ENCODE measurements at regions not wholly inside any gene's neighbourhood (a gene's known extent, or its start where the extent isn't known, plus 50 kb on each side); places are given as distances from the start of the nearest gene placed in this dataset.

GRCh38 chr10:108633046-108633445 is 1290.3 kb downstream of the XPNPEP1 start:
- H4K20me1 ChIP-seq (ENCODE audit: insufficient read depth, low read length): no peaks in the 10 kb centered on the region
- H3K27ac ChIP-seq (ENCODE audit: low read depth, low read length, poor library complexity, severe bottlenecking): no peak overlapping the region
- TF ChIP-seq EZH2phosphoT487 (IDR thresholded peaks at IDR 0.05; ENCODE audit: borderline replicate concordance, low read depth, low read length): no peak
- TF ChIP-seq, protein P1, sequence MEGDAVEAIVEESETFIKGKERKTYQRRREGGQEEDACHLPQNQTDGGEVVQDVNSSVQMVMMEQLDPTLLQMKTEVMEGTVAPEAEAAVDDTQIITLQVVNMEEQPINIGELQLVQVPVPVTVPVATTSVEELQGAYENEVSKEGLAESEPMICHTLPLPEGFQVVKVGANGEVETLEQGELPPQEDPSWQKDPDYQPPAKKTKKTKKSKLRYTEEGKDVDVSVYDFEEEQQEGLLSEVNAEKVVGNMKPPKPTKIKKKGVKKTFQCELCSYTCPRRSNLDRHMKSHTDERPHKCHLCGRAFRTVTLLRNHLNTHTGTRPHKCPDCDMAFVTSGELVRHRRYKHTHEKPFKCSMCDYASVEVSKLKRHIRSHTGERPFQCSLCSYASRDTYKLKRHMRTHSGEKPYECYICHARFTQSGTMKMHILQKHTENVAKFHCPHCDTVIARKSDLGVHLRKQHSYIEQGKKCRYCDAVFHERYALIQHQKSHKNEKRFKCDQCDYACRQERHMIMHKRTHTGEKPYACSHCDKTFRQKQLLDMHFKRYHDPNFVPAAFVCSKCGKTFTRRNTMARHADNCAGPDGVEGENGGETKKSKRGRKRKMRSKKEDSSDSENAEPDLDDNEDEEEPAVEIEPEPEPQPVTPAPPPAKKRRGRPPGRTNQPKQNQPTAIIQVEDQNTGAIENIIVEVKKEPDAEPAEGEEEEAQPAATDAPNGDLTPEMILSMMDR (conservative IDR thresholded peaks at IDR 0.05; ENCODE audit: low read length): no peak
- intact Hi-C loops (cut with micrococcal nuclease; ENCODE audit: unreplicated experiment): no loop called here
- H3K4me2 ChIP-seq (ENCODE audit: low read length): no peak overlapping the region
- no peak overlapping the region for H2AFZ ChIP-seq (ENCODE audit: low read length)
- POLR2A ChIA-PET: no interaction called here
- no peaks in the 10 kb centered on the region for H3K9me3 ChIP-seq (ENCODE audit: low read length)
- no peak for DNase-seq (ENCODE audit: low spot score)
- H3K4me1 ChIP-seq (ENCODE audit: insufficient read depth, low read length, poor library complexity, severe bottlenecking): peaks cover 10% of the 10 kb centered on the region
- no peak overlapping the region for H3K4me3 ChIP-seq (ENCODE audit: low read depth, low read length, poor library complexity, severe bottlenecking)
- no TSS peak for BruUV-seq (replicated peaks)
- H3K36me3 ChIP-seq (ENCODE audit: insufficient read depth, low read length): no peaks in the 10 kb centered on the region
- no peaks in the 10 kb centered on the region for H3K79me2 ChIP-seq (ENCODE audit: insufficient read depth, low read depth, low read length)
- no peaks in the 10 kb centered on the region for H3K9me2 ChIP-seq (ENCODE audit: insufficient read depth, low read length)
- CTCF ChIA-PET (ENCODE audit: unreplicated experiment): no interaction called here

GRCh38 chr10:108632144-108632543 is 1291.2 kb downstream of the XPNPEP1 start:
- intact Hi-C loops (cut with micrococcal nuclease; ENCODE audit: unreplicated experiment): no loop called here
- POLR2A ChIA-PET: no interaction called here
- CTCF ChIA-PET (ENCODE audit: unreplicated experiment): no interaction called here
- no TSS peak for BruUV-seq (replicated peaks)
- no peaks in the 10 kb centered on the region for H3K9me2 ChIP-seq (ENCODE audit: insufficient read depth, low read length)
- no peak for TF ChIP-seq EZH2phosphoT487 (IDR thresholded peaks at IDR 0.05; ENCODE audit: borderline replicate concordance, low read depth, low read length)
- TF ChIP-seq, protein P1 (conservative IDR thresholded peaks at IDR 0.05; ENCODE audit: low read length): no peak
- H3K4me2 ChIP-seq (ENCODE audit: low read length): no peak overlapping the region
- peaks cover 10% of the 10 kb centered on the region for H3K4me1 ChIP-seq (ENCODE audit: insufficient read depth, low read length, poor library complexity, severe bottlenecking)
- no peaks in the 10 kb centered on the region for H3K79me2 ChIP-seq (ENCODE audit: insufficient read depth, low read depth, low read length)
- no peak for DNase-seq (ENCODE audit: low spot score)
- no peaks in the 10 kb centered on the region for H3K36me3 ChIP-seq (ENCODE audit: insufficient read depth, low read length)
- no peak overlapping the region for H2AFZ ChIP-seq (ENCODE audit: low read length)
- H3K27ac ChIP-seq (ENCODE audit: low read depth, low read length, poor library complexity, severe bottlenecking): no peak overlapping the region
- H3K4me3 ChIP-seq (ENCODE audit: low read depth, low read length, poor library complexity, severe bottlenecking): no peak overlapping the region
- no peaks in the 10 kb centered on the region for H3K9me3 ChIP-seq (ENCODE audit: low read length)
- H4K20me1 ChIP-seq (ENCODE audit: insufficient read depth, low read length): no peaks in the 10 kb centered on the region

- no peak overlapping the region for H3K4me3 ChIP-seq (ENCODE audit: low read depth, low read length, poor library complexity, severe bottlenecking)
- H3K27ac ChIP-seq (ENCODE audit: low read depth, low read length, poor library complexity, severe bottlenecking): no peak overlapping the region
- peaks cover 10% of the 10 kb centered on the region for H3K4me1 ChIP-seq (ENCODE audit: insufficient read depth, low read length, poor library complexity, severe bottlenecking)
- ChIA-PET CTCF (ENCODE audit: unreplicated experiment) (no interaction called here), POLR2A (no interaction called here)
- BruUV-seq (replicated peaks): no TSS peak
- H4K20me1 ChIP-seq (ENCODE audit: insufficient read depth, low read length): no peaks in the 10 kb centered on the region
- H3K36me3 ChIP-seq (ENCODE audit: insufficient read depth, low read length): no peaks in the 10 kb centered on the region
- TF ChIP-seq, protein P1 (conservative IDR thresholded peaks at IDR 0.05; ENCODE audit: low read length): no peak
- TF ChIP-seq EZH2phosphoT487 (IDR thresholded peaks at IDR 0.05; ENCODE audit: borderline replicate concordance, low read depth, low read length): no peak
- peak; percentile 47 for DNase-seq (ENCODE audit: low spot score)
- peak overlapping the region; percentile 20; the same call in 1 of the 2 replicates for H3K4me2 ChIP-seq (ENCODE audit: low read length)
- no peaks in the 10 kb centered on the region for H3K9me3 ChIP-seq (ENCODE audit: low read length)
- H3K79me2 ChIP-seq (ENCODE audit: insufficient read depth, low read depth, low read length): no peaks in the 10 kb centered on the region
- H3K9me2 ChIP-seq (ENCODE audit: insufficient read depth, low read length): no peaks in the 10 kb centered on the region
- no peak overlapping the region for H2AFZ ChIP-seq (ENCODE audit: low read length)
- intact Hi-C loops (cut with micrococcal nuclease; ENCODE audit: unreplicated experiment): no loop called here
These were observed 1292.0 kb downstream of the XPNPEP1 start for GRCh38 chr10:108631332-108631731.

Data from OCI-LY7 (cell line).